HG03060 (cell line): ENCODE measurements at regions not wholly inside any gene's neighbourhood (a gene's known extent, or its start where the extent isn't known, plus 50 kb on each side); places are given as distances from the start of the nearest gene placed in this dataset.
"Not testable (repeated sequence)": the region's sequence is repeated elsewhere in the genome, so short reads cannot be mapped to it uniquely, and the experiment has no call there.

ENCODE experiments used
- ATAC-seq: cut with Tn5 transposase; IDR thresholded peaks from one replicate; pipeline ENCODE4 v1.9.1; 2021; ENCODE audit warnings: low read depth, moderate number of reproducible peaks; ENCODE audit not compliant: unreplicated experiment

GRCh38 chr3:137198374-137198773, 240.6 kb downstream of the IL20RB start:
- not testable (repeated sequence) for ATAC-seq

GRCh38 chr3:137199678-137200077, 241.9 kb downstream of the IL20RB start:
- no peak for ATAC-seq

DNA sequence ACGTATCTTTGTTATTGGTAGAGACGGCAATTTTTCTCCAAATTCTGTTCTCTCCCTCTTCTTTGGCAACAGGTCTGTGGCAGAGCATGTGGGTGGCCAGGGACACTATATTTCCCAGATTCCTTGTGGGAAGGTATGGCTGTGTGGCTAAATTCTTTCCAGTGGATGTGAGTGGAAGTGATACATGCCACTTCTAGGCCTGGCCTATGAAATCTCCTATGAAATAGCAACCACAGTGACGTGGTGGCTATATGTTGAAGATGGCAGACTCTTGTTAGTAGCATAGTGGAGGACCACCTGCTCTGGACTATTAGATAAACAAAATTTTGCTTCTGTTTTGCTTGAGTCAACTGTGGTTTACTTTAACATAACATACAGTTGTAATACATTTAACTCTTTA, 243.3 kb downstream of the IL20RB start:
- ATAC-seq, result no peak

DNA sequence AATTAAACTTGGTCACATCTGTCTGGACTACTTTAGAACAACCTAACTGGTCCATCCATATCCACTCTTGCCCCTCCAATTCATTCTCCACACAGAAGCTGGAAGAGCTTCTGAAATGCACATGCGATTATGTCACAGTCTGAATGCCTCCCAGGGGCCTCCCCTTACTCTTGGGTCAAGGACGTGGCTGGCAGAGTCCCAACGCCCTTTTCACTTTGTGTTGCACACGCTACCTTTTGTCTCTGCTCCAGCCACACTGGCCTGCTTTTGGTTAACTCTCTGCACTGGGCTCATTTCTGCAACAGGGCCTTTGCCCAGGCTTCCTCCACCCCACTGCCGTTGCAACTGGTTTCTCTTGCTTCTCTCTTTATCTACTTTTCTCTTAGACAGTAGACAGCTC, 245.2 kb downstream of the IL20RB start:
- ATAC-seq, result no peak

- ATAC-seq, result no peak
Observed at GRCh38 chr3:137204409-137204808, 246.6 kb downstream of the IL20RB start.

- no peak for ATAC-seq
Observed at GRCh38 chr3:137205394-137206045, 247.7 kb downstream of the IL20RB start.

GRCh38 chr3:137207616-137208015, 249.8 kb downstream of the IL20RB start:
- no peak for ATAC-seq

GRCh38 chr3:137217733-137218132, 259.9 kb downstream of the IL20RB start:
- no peak for ATAC-seq

DNA sequence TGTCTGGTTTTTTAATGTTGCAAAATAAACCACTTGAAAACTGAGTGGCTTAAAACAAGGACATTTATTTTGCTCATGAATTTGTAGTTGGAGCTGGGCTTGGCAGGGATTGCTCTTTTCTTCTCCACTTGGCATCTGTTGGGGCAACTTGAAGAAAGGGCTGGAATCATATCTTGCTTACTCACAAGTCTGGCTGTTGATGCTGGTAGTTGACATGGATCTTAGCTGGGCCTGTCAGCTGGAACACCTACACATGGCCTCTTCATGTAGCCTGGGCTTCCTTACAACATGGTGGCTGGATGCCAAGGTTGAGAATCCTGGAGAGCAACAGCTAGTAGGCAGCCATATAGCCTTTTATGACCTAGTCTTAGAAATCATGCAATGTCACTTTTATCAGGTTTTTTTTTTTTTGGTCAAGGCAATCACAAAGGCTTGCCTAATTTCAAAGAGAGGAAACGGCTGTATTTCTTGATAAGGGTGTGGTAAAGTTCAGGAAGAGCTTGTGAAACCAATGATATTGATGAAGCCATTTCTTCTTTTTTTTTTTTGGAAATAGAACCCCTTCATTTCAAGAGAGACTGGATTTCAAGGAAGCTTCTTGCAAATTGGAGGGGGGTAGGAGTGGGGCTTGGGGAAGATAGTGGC, 262.1 kb downstream of the IL20RB start:
- no peak for ATAC-seq

GRCh38 chr3:137222736-137223225, 265.0 kb downstream of the IL20RB start:
- no peak for ATAC-seq

- no peak for ATAC-seq
Observed at GRCh38 chr3:137224464-137224863, 266.7 kb downstream of the IL20RB start.

DNA sequence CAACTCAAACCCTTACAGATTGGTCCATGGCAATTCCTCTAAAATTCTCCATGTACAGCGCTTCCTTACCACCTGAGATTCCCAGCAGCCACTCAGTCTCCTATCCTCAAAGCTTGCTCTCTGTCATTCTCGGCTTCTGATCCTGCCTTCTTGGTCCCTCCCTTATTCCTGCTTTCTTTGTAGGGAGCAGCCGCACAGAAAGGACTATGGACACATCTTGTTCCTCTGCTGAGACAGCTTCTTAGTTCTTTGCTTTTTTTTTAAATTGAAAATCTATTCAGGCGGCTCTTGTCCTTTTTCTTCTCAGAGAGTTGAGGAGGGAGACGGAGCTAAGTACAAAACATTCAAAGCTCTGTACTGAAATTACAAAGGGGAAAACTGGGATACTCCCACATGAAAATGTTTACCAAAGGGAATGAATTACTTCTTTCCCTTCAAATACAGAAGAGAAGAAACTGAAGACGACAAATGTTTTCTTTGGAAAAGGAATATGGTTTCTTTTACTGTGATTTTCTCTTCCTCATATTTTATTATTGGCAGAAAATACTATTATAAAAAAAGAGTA, 285.1 kb downstream of the IL20RB start:
- no peak for ATAC-seq

DNA sequence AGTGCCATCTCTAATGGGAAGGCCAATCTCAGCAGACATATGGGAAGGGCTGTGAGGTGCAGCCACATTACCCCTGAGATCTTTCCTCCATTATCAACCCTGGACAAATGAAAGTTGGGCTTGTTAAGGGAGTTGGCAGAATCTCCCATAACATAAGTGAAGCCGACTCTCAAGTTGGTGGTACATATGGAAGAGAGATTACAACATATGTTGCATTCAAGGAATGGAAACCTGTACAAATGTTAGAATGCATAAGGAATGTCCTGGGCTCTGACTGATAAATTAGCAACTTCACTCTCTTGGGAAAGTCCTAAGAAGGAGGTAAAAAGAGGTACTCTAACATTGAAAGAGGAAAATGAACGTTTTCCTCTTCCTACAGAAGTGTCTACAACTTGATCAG, 288.7 kb downstream of the IL20RB start:
- no peak for ATAC-seq

GRCh38 chr3:137249311-137249940, 291.6 kb downstream of the IL20RB start:
- ATAC-seq, result no peak

- no peak for ATAC-seq
Observed at GRCh38 chr3:137259089-137259488, 301.3 kb downstream of the IL20RB start.

DNA sequence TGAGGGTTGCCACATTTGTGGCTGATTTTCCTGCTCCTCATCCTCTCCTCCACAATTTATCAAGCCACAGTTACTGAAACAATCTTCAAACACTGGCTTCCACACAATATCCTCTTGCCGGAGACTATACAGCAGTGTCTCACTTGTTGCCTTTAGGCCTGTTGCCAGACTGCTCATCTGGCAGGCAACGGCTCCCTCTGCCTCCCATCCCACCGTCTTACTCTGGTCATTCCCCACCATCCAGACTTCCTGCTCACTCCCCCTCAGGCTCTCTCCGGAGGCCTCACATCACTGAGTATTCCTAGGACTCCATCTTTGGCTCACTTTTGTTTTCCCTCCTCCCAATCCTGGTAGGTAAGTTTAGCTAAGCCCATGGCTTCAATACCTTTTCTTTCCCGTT, 301.9 kb downstream of the IL20RB start:
- no peak for ATAC-seq

DNA sequence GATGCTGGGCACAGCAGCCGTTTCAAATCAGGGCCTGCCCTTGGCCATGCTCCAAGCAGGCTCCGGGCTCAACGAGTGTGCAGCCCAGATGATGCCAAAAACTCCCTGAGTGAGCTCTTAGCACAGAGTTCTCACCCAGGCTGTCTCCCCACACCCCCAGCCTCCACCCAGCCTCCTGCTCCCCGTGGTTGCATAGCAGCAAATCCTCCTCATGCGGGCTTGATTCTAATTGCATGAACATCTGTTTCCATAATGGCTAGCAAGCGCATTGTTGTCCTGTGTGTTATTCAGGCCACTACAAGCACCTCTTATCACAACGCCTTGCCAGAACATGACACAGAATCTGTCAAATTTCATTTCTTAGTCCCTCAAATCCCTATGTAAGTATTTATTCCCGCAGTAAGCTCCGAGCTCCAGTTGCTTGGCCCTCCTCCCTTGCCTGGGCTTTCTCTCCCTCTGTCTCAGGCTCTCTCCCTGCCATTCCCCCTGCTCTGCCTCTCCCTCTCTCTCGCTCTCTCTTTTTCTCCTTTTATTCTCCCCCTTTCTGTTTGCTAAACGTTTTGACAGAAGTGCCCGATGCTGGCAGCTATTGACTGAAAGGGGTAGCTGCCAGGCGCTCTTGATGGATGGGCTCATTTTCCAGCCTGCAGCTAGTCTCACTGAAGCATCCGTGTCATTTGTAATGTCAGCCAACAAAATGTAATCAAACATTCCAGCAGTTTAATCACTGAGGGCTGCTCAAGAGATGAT, 306.5 kb downstream of the IL20RB start:
- no peak for ATAC-seq

GRCh38 chr3:137264843-137265330, 307.1 kb downstream of the IL20RB start:
- ATAC-seq, result no peak

DNA sequence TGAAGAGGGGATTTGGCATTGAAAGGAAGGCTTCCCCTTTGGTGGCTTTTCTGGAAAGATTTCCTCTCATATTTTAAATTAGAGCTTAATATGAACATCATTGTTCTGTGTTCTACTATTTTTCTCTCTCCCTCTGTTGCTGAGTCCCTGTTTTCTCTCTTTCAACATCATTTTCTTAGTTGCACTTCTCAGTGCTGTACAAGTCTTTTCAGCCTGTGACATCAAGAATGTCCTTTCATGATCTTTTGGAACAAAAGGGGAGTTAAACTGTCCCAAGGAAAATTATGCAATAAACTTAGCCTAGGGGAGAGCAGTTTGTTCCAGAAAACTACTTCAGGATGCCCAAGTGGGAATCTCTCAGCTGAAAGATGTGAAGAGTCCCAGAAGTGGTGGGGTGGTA, 325.1 kb downstream of the IL20RB start:
- ATAC-seq, result no peak

DNA sequence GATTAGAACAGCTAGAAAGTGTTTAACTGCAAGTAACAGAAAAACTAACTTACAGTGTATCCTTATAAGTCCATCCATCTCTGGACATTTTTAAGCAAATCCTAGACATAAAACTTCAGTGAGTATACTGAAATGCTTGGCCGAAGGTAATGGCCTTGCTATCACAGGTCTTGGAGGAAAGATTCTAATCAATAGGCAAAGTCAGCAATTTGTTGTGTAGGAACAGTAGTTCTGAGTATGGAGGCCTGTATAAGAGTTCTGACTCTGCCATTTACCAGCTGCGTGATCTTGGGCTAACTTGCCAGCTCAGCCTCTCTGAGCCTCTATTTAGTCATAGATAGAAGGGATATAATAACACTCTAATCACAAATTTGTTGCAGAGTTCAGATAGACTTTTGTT, 328.1 kb downstream of the IL20RB start:
- ATAC-seq, result no peak

DNA sequence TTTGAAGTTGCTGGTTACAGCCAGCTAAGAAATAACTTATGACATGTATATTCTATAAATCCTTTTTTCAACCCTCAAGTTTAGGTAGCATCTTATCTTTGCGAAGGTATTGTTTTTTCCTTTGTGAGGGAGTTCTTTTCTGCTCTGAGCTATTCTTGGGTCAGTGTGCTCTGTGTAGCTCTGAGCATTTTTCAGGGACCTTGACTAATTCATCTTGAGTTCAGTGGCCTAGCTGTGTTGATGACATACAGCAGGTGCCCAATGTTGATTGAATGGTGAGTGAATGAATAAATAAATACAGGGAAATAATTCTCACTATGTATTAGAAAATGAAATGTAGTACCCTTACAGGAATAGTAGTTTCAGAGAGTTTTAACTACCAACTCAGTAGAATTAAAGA, 335.3 kb downstream of the IL20RB start:
- no peak for ATAC-seq
